ENCODE measurements at regions not wholly inside any gene's neighbourhood (a gene's known extent, or its start where the extent isn't known, plus 50 kb on each side); places are given as distances from the start of the nearest gene placed in this dataset.
"Not testable (repeated sequence)": the region's sequence is repeated elsewhere in the genome, so short reads cannot be mapped to it uniquely, and the experiment has no call there.

DNA sequence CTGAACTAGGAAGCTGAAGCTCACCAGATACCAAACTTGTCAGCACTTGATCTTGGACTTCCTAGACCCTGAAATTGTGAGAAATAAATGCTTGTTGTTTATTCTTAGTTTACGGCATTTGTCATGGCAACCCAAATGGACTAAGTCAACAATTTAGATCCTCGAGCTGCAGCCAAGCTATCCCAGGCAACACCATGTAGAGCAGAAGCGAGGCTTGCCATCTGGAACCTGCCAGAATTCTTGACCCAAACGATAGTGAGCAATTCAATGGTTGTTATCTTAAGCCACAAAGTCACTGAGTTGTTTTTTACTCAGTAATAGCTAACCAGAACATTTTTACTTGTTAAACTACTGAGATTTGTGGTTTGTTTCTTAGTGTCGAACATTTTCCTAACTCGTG is 458.5 kb upstream of the FLRT2 start:
- TF ChIP-seq, protein P1, sequence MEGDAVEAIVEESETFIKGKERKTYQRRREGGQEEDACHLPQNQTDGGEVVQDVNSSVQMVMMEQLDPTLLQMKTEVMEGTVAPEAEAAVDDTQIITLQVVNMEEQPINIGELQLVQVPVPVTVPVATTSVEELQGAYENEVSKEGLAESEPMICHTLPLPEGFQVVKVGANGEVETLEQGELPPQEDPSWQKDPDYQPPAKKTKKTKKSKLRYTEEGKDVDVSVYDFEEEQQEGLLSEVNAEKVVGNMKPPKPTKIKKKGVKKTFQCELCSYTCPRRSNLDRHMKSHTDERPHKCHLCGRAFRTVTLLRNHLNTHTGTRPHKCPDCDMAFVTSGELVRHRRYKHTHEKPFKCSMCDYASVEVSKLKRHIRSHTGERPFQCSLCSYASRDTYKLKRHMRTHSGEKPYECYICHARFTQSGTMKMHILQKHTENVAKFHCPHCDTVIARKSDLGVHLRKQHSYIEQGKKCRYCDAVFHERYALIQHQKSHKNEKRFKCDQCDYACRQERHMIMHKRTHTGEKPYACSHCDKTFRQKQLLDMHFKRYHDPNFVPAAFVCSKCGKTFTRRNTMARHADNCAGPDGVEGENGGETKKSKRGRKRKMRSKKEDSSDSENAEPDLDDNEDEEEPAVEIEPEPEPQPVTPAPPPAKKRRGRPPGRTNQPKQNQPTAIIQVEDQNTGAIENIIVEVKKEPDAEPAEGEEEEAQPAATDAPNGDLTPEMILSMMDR (IDR thresholded peaks at IDR 0.05; ENCODE audit: insufficient read depth, low read length, poor library complexity, severe bottlenecking): no peak
- no peak overlapping the region for H3K4me3 ChIP-seq (replicated peaks; ENCODE audit: low read depth, low read length)
- H3K36me3 ChIP-seq (ENCODE audit: control insufficient read depth, insufficient read depth, low read length): no peaks in the 10 kb centered on the region
- no peak for DNase-seq (ENCODE audit: extremely low read depth, insufficient read length)
- no peaks in the 10 kb centered on the region for H3K27me3 ChIP-seq (replicated peaks; ENCODE audit: control insufficient read depth, insufficient read depth, low read length)

DNA sequence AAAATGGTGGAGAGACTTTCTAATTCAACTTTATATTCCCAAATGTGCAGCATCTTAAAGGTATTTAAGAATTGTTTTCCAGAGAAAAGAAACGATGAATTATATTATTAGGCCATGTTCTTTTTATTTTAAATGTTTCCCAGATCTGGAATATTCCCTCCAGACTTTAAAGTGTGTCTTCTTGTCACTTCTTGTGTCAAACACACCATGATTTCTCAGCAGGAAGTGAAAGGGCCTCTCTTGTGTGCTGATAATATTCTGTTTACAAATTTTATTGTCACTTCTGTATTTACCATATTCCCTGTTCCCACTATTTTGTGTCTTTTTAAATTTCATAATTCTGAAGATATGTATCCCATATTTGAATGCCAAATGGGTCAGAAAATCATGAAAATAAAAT is 455.0 kb upstream of the FLRT2 start:
- Histone ChIP-seq H3K27me3 (replicated peaks; ENCODE audit: control insufficient read depth, insufficient read depth, low read length) (no peaks in the 10 kb centered on the region), H3K36me3 (ENCODE audit: control insufficient read depth, insufficient read depth, low read length) (no peaks in the 10 kb centered on the region), H3K4me3 (replicated peaks; ENCODE audit: low read depth, low read length) (no peak overlapping the region)
- TF ChIP-seq, protein P1 (IDR thresholded peaks at IDR 0.05; ENCODE audit: insufficient read depth, low read length, poor library complexity, severe bottlenecking): no peak
- no peak for DNase-seq (ENCODE audit: extremely low read depth, insufficient read length)

DNA sequence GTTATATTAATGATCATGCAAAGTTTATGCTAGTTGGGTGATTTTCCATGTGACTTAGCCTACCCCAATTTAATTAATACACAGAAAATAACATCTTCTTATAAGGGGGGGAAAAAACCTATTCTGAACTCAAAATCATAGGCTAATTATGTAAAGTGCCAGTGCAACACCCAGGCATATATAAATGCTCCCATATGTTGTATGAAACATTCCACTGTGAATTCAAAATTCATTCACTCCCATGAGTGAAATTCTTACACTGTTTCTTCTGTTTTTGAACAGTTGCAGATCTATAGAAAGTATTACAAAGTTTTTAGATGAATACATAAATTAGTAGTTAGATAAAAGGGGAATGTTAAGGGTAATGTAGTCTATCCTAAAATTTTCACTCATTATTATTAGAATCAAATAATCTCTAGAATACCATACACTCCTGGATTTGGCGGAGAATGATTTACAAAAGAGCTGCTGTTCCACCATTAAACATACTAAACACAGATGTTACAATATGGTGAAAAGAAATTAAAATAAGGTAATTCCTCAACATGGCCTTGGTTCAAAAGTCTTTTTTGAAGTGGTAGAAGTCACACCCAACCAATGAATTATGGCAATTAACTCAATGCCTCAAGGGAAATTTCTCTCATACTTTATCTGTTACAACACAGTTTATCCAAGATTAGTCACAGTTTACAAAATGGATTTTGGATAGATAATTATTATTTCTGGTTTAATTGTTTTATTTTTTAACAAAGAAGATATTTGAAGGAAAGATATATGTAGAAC is 454.1 kb upstream of the FLRT2 start:
- Histone ChIP-seq H3K36me3 (ENCODE audit: control insufficient read depth, insufficient read depth, low read length) (no peaks in the 10 kb centered on the region), H3K27me3 (replicated peaks; ENCODE audit: control insufficient read depth, insufficient read depth, low read length) (no peaks in the 10 kb centered on the region), H3K4me3 (replicated peaks; ENCODE audit: low read depth, low read length) (no peak overlapping the region)
- no peak for DNase-seq (ENCODE audit: extremely low read depth, insufficient read length)
- TF ChIP-seq, protein P1 (IDR thresholded peaks at IDR 0.05; ENCODE audit: insufficient read depth, low read length, poor library complexity, severe bottlenecking): no peak

DNA sequence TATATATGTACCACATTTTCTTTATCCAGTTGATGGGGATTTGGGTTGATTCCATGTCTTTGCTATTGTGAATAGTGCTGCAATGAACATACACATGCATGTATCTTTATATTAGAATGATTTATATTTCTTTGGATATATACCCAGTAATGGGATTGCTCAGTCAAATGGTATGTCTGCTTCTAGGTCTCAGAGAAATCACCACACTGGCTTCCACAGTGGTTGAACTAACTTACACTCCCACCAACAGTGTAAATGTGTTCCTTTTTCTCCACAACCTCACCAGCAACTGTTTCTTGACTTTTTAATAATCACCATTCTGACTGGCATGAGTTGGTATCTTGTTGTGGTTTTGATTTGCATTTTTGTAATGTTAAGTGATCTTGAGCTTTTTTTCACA is 452.2 kb upstream of the FLRT2 start:
- H3K36me3 ChIP-seq (ENCODE audit: control insufficient read depth, insufficient read depth, low read length); H3K27me3 ChIP-seq (replicated peaks; ENCODE audit: control insufficient read depth, insufficient read depth, low read length); DNase-seq (ENCODE audit: extremely low read depth, insufficient read length); H3K4me3 ChIP-seq (replicated peaks; ENCODE audit: low read depth, low read length): not testable (repeated sequence)

DNA sequence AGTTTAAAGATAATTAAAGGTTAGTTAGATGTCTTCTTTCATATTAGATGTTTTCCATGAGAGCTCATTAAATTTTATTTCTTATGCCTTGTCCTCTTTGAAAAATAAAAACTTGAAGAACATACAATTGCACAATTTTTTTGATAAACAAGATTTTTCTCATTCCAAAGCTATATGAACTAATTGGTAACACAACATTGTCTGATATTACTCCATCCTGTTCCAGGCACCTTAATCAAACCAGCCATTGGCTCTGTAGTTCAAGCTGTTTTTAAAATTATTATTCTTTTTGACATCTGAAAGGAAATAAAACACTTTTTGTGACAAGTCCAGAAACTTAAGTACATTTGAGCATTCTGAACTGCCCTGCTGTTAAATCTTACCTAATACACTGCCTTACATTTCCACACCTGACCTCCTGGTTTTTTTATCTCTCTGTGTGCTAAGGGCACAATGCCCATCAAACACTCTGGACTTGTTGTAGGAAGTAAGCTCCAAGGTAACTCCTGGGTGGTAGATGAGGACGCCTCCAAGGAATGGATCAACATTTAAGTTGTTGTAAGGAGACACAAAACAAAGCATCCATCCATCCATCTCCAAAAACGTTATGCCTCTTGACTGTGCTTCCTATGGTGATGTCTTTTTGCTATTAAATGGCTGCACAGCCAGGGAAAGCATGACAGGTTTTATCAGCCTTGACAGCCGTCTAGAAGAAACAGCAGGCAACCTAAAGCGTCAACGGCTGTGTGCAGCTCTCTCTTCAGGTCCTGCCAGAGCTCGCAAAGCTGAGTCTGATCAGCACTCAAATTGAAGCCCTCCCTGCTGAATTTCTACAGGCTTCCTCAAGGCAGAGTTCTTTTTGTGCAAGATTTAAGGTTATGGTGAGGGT is 449.9 kb upstream of the FLRT2 start:
- TF ChIP-seq, protein P1 (IDR thresholded peaks at IDR 0.05; ENCODE audit: insufficient read depth, low read length, poor library complexity, severe bottlenecking): no peak
- no peak for DNase-seq (ENCODE audit: extremely low read depth, insufficient read length)
- H3K27me3 ChIP-seq (replicated peaks; ENCODE audit: control insufficient read depth, insufficient read depth, low read length): no peaks in the 10 kb centered on the region
- H3K36me3 ChIP-seq (ENCODE audit: control insufficient read depth, insufficient read depth, low read length): no peaks in the 10 kb centered on the region
- no peak overlapping the region for H3K4me3 ChIP-seq (replicated peaks; ENCODE audit: low read depth, low read length)

DNA sequence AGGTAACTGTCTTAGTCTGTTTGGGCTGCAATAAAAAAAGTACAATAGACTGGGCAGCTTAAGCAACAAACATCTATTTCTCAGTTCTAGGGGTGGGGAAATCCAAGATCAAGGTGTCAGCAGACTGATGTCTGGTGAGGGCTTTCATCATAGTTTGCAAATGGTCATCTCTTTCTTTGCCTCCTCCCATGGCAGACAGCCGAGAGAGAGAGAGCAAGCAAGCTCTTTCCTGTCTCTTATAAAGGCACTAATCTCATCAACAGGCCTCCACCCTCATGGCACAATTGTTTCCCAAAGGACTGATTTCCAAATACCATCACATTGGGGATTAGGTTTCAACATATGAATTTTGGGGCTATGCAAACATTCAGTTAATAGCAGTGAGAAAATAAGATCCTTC is 445.6 kb upstream of the FLRT2 start:
- Histone ChIP-seq H3K27me3 (replicated peaks; ENCODE audit: control insufficient read depth, insufficient read depth, low read length) (no peaks in the 10 kb centered on the region), H3K4me3 (replicated peaks; ENCODE audit: low read depth, low read length) (no peak overlapping the region), H3K36me3 (ENCODE audit: control insufficient read depth, insufficient read depth, low read length) (no peaks in the 10 kb centered on the region)
- TF ChIP-seq, protein P1 (IDR thresholded peaks at IDR 0.05; ENCODE audit: insufficient read depth, low read length, poor library complexity, severe bottlenecking): no peak
- DNase-seq (ENCODE audit: extremely low read depth, insufficient read length): no peak
